Heart right ventricle (tissue), 16 donors: ENCODE measurements at regions not wholly inside any gene's neighbourhood (a gene's known extent, or its start where the extent isn't known, plus 50 kb on each side); places are given as distances from the start of the nearest gene placed in this dataset.

Experiments
- ATAC-seq, 8 donors: fragments of 200-7000 bp; cut with Tn5 transposase; one replicate each; pipeline ENCODE4 v1.9.1; 2020; ENCODE audit warnings: mild to moderate bottlenecking in 8 of 8, moderate library complexity in 8 of 8, moderate number of reproducible peaks in 1 of 8
- DNase-seq, 2 donors: peaks; one replicate each; pipeline ENCODE4 v3.0.0-alpha.2; 2020
- H3K27ac ChIP-seq, 10 donors: fragments of 200-600 bp; sonication (generic) in 2 of 10; one replicate each; pipeline versions ENCODE4 v1.5.0 to v1.8.0; 2020 to 2022; ENCODE audit warnings: mild to moderate bottlenecking in 3 of 10
- H3K27me3 ChIP-seq, 7 donors: fragments of 200-600 bp; one replicate each; pipeline ENCODE4 v1.8.0; 2021 to 2022; ENCODE audit warnings: mild to moderate bottlenecking in 2 of 7
- H3K36me3 ChIP-seq, 9 donors: fragments of 200-600 bp; sonication (generic) in 1 of 9; one replicate each; pipeline versions ENCODE4 v1.5.0 to v1.8.0; 2020 to 2022; ENCODE audit warnings: mild to moderate bottlenecking in 2 of 9
- H3K4me1 ChIP-seq, 9 donors: fragments of 200-600 bp; sonication (generic) in 1 of 9; one replicate each; pipeline versions ENCODE4 v1.5.0 to v1.8.0; 2020 to 2022; ENCODE audit warnings: mild to moderate bottlenecking in 4 of 9
- H3K4me3 ChIP-seq, 10 donors: fragments of 200-600 bp; sonication (generic) in 2 of 10; one replicate each; pipeline versions ENCODE4 v1.5.0 to v1.8.0; 2020 to 2022; ENCODE audit warnings: mild to moderate bottlenecking in 7 of 10, moderate library complexity in 2 of 10
- H3K9me3 ChIP-seq, 11 donors: fragments of 200-600 bp in 10 of 11; sonication (generic) in 2 of 11; one replicate each; pipeline versions ENCODE4 v1.5.0 to v1.8.0; 2013 to 2022; ENCODE audit warnings: mild to moderate bottlenecking in 2 of 11, control low read depth in 1 of 11, moderate library complexity in 1 of 11
- WGBS, 2 donors: extraction: QIAGEN DNeasy Blood & Tissue Kit; methylation state at CpG; one replicate each; pipeline ENCODE4 v1.1.7; 2013; ENCODE audit warnings: inconsistent platforms in 1 of 2; 5-methylcytosine and 5-hydroxymethylcytosine counted together
- intact Hi-C, 10 donors: fragments of 100-400 bp; cut with DNase I; formaldehyde crosslinking; loops; one replicate each; pipeline versions ENCODE4 v1.11.1 to v1.14.2; 2022
- TF ChIP-seq, protein P1 (sequence below), 9 donors: fragments of 200-600 bp; sonication (generic) in 2 of 9; IDR thresholded peaks; one replicate each; pipeline versions ENCODE4 v1.5.0 to v1.8.0; 2021 to 2022; ENCODE audit warnings: antibody characterized with exemption in 9 of 9, mild to moderate bottlenecking in 5 of 9, moderate library complexity in 1 of 9
- donor health status: Arrhythmogenic right ventricular cardiomyopathy.
- donor health status: ischemic (EF 13 %, LVEDD 7.1; RV severe dilation, severe dysfunction).
- donor health status: healthy with polysubstance abuse.
- donor health status: DM: no; HTN: yes; CAD: no.
- donor health status: DM: no; HTN: no; CAD: no.
- donor health status: ischemic (EF 25% LVEDD 6.9; RV normal size, moderate dysfunction).
- donor health status: ischemic (EF 25% LVEDD 5.7; RV mildly dilated, moderate dysfunction).
- donor health status: healthy.
- donor health status: DM: yes; HTN: yes; CAD: no.
- donor health status: Ischemic cardiomyopathy.
- donor health status: ischemic (EF 35%, LVEDD 5.7; RV mildly dilated, moderate dysfunction).
- donor health status: nonischemic (EF 11% LVEDD 7.7; RV severe dilation, severe dysfunction).
- donor health status: DM: yes; HTN: yes; CAD: no.
- donor health status: PGD.
- donor health status: ischemic (EF 29% LVEDD 5.4; RV normal size, mild dysfunction).
- donor health status: nonischemic (EF 23%, LVEDD 6.1; RV moderate dilation, normal function).

GRCh38 chr6:168157272-168158212 lies 78.5 kb upstream of the FRMD1 start:
- Histone ChIP-seq H3K27me3 (peaks cover 0 to 53% (median 29%) of the 10 kb centered on the region in 7 donors), H3K27ac (no peak overlapping the region), H3K9me3 (no peaks in the 10 kb centered on the region), H3K36me3 (no peaks in the 10 kb centered on the region), H3K4me3 (peak overlapping the region in 1 of 10 donors; percentile 31), H3K4me1 (no peaks in the 10 kb centered on the region)
- intact Hi-C loops, result loop anchor here in 7 of 10 donors (10.0 kb wide), 3 partner anchors 197 to 727 kb away; no protein-coding TSS in a partner anchor
- TF ChIP-seq, protein P1, sequence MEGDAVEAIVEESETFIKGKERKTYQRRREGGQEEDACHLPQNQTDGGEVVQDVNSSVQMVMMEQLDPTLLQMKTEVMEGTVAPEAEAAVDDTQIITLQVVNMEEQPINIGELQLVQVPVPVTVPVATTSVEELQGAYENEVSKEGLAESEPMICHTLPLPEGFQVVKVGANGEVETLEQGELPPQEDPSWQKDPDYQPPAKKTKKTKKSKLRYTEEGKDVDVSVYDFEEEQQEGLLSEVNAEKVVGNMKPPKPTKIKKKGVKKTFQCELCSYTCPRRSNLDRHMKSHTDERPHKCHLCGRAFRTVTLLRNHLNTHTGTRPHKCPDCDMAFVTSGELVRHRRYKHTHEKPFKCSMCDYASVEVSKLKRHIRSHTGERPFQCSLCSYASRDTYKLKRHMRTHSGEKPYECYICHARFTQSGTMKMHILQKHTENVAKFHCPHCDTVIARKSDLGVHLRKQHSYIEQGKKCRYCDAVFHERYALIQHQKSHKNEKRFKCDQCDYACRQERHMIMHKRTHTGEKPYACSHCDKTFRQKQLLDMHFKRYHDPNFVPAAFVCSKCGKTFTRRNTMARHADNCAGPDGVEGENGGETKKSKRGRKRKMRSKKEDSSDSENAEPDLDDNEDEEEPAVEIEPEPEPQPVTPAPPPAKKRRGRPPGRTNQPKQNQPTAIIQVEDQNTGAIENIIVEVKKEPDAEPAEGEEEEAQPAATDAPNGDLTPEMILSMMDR (IDR thresholded peaks at IDR 0.05), result no peak
- DNase-seq, result no peak
- 40 to 44% methylated on average over 18 of the region's 18 CpGs for WGBS, 2 donors
- ATAC-seq, result peak in 4 of 8 donors; percentile 35 to 56 (median 42)

GRCh38 chr6:168156742-168157265 lies 77.8 kb upstream of the FRMD1 start:
- TF ChIP-seq, protein P1 (IDR thresholded peaks at IDR 0.05), result no peak
- ATAC-seq, result no peak
- Histone ChIP-seq H3K4me3 (no peak overlapping the region), H3K9me3 (no peaks in the 10 kb centered on the region), H3K36me3 (no peaks in the 10 kb centered on the region), H3K27ac (no peak overlapping the region), H3K27me3 (peaks cover 0 to 58% (median 28%) of the 10 kb centered on the region in 7 donors), H3K4me1 (no peaks in the 10 kb centered on the region)
- 88 to 91% methylated on average over 12 of the region's 12 CpGs for WGBS, 2 donors
- no peak for DNase-seq
- intact Hi-C loops, result loop anchor here in 7 of 10 donors (10.0 kb wide), 3 partner anchors 198 to 728 kb away; no protein-coding TSS in a partner anchor

- 84 to 86% methylated on average over 24 of the region's 24 CpGs for WGBS, 2 donors
- ATAC-seq (no peak), DNase-seq (no peak)
- Histone ChIP-seq H3K27me3 (peaks cover 0 to 58% (median 23%) of the 10 kb centered on the region in 7 donors), H3K4me3 (no peak overlapping the region), H3K9me3 (no peaks in the 10 kb centered on the region), H3K36me3 (no peaks in the 10 kb centered on the region), H3K27ac (no peak overlapping the region), H3K4me1 (no peaks in the 10 kb centered on the region)
- intact Hi-C loops, result loop anchor here in 7 of 10 donors (10.0 kb wide), 3 partner anchors 199 to 729 kb away; no protein-coding TSS in a partner anchor
- TF ChIP-seq, protein P1 (IDR thresholded peaks at IDR 0.05), result no peak
Measured at GRCh38 chr6:168155821-168156741, 77.1 kb upstream of the FRMD1 start.
